Activated T-cell treated with anti-CD3 and anti-CD28 coated beads for 4 hours (primary cell): ENCODE measurements at regions not wholly inside any gene's neighbourhood (a gene's known extent, or its start where the extent isn't known, plus 50 kb on each side); places are given as distances from the start of the nearest gene placed in this dataset.

Source experiments
- DNase-seq: peaks from one replicate; pipeline ENCODE4 v3.0.0-alpha.2; 2020

DNA sequence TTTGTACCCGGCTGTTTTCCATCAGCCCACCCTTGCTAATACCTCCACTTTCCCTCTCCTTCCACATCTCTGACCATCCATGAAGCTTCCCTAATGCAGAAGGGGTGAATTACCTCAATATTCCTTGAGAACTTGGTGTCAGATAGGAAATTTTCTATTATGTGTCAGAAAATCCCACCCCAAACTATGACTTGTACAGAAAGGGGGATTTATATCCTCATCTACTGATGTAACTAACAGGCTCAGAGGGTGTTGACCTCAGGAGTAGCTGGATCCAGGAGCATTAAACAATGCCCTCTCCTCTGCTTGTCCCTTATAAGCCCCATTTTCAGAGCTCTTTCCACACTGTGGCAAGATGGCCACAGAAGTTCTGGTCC is 242.8 kb upstream of the TLE3 start:
- DNase-seq = no peak

DNA sequence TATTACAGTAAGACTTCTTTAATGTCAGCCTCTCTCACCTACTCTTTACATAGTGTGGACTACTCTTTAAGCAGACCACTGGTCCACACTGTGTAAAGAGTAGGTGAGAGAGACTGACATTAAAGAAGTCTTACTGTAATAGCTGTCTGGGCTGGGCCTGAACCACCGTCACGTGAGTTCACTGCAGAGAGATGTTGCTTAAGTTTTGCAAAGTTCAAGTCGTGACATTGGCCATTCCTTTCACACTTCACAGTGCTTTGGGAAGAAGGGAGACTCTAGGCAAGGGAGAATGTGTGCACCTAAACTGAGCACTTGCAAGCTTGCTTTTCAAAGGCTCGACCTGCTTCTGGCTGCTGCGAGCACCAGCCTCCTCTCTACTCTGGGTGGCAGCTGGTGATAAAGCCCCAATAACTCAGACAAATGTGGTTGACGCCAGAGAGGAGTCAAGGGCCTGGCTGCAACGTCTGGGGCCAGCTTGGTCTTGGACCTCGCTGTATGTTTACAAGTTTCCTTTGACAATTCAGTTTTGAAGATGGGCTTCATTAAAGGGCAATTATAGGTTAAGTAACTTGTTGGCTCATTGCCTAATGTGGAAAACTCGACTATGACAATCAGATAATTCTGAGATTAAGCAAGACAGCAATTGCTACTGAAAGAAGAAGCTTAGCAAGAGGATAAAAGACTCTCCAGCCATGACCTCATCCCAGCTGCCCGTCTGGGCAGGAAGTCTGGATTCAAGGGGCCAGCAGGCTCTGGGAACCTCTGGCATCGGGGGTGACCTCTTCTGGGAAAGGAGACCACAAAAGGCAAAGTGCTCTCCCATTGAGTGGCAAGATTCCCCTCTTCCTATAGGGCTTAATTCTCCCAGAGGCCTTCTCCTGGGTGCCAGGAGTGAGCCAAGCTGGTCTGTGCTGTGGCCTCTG is 242.1 kb upstream of the TLE3 start:
- no peak for DNase-seq

DNA sequence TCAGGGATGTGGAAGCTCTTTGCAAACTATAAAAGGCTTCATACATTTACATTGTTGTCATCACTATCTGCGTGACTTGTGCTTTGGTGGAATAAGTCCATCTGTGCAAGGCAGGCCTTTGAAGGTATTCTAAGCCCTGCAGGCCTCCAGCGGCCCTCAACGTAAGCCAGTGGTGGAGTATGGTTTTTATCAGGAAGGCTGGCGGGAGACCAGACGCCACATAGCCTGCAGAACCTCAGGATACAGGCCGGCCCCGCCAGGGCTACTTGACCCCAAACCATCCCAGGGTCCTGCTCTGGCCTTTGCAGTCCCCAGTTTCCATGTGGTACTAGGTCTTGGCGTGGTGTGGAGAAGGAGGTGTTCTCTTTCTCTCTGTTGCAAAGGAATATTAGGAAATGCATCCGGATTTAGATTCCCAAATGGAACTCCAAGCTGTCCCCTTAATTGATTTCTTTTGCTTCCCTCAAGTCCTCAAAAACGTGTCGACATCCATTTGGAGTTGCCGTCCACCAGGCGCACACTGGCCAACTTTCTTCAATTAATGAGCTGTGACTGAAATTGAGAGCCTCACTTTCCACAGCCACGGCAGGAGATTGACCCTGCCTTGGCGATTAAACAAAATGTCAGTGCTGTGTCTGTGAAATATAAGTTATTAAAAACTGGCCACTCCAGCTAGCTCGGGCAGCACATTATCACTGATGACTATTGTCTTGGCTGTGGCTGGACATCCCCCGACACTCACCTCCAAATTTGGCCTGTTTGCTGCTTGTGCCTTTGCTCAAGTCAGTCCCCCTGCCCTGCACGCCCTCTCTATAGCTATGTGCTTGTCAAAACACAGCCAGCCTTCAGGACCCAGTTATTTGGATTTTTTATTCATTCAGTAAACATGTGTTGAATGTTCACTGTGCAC is 239.8 kb upstream of the TLE3 start:
- no peak for DNase-seq

DNA sequence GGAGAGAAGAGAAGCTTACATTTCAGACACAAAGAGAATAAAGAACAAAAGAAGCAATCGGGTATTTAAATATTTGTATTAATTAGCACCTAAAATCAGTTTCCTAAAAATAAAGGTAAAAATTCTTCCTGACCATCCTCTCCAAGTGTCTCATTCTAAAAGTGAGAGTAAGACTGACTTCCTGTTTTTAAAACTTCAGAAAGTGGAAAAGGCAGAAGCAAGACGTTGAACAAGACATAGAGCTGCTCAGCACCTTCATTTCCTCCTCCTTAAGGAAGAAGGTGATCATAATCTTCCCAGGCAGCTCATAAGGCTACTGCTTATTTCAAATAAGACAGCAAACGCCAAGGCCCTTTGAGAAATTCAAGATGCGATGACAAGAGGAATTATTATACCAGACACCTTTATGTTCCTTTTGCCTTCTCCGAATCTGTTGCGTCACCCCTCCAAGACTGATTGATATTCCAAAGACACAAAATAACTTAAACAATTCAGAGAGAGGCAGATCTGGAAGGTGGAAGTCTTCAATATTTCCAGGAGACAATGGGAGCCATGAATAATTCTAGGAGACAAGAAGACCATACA is 238.8 kb upstream of the TLE3 start:
- no peak for DNase-seq

DNA sequence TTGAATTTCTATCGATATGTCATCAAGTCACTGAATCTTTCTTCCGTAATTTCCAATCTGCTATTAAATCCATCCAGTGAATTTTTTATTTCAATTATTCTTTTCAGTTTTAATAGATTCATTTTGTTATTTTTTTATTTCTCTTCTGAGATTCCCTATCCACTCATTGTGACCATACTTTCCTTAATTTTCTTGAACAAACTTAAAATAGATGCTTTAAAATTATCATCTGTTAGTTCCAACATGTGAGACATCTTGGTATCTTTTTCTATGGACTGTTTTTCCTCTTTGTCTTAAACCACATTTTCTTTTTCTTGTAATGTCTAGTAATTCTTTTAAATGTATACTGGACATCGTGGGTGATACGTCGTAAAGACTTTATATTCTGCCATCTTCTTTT is 236.6 kb upstream of the TLE3 start:
- no peak for DNase-seq

DNA sequence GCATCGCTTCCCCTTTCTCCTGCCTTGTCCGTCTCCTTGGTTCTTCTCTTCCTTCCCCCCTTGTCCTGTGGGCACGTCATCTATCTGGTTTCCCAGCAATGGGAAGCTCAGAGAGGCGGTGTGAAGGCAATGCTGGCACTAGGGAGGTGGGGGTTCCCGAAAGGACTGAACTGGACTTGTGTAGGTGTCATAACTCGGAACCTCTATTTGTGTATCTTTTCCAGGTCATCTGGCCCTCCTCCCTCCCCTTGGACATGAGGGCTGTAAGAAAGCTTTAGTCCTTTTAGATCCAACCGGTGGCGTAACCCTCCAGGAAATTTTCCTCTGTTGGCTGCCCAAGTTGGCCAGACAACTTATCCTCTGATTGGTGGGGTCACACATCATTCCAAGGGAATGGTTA is 231.5 kb upstream of the TLE3 start:
- DNase-seq = no peak

DNA sequence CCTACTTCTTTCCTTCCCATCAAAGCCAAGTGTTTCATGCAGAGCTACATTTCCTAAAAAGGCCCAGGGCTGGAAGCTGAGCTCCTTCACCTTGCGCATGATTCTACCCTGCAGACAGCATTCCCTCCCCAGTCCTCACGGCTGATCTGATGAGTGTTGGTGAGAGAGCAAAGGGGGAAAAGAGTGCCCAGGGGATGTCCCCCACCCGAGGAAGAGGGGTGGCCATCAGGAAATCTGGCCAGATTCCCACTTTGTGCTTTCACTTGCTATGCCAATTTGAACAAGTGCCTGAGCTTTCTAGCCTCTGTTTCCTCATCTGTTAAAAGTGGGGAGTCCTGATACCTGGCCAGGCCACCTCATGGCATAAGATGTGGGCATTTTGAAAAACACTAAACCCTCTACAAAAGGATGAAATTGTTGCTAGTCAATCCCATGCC is 231.0 kb upstream of the TLE3 start:
- no peak for DNase-seq

DNA sequence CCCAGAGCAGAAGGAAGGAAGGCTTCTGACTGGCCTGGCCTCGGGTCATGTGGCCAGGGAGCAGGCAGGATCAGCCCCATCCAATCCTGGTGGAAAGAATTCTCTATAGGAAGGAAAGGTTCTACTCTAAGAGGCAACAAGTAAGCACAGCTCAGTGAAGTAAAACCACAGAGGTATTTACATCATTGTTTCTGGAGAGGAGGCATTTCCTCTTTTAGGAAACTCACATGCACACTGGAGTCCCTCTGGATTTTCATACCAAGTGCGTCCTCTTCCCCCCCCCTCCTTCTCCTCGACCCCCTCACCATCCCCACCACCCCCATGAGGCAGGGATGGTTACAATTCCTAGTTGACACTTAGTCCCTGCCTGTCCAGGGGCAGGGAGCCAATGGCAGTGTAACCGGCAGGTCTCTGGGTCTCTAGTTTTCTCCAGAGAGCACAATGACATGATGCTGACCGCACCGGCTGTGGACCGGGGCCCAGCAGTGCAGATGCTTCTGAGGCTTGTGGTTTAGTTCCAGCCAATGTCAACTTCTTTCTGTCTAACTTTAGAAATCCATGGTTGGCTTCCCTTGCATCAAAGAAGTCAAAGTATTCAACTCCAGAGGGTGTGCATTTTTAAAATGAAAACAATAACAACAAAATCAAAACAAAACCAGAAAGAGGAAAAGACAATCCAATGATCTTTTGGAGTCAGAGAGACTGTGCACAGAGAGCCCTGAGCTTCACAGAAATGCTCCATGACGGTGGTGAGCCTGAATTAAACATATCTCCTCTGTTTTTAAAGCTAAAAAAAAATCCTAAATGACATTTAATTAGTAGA is 230.3 kb upstream of the TLE3 start:
- no peak for DNase-seq

DNA sequence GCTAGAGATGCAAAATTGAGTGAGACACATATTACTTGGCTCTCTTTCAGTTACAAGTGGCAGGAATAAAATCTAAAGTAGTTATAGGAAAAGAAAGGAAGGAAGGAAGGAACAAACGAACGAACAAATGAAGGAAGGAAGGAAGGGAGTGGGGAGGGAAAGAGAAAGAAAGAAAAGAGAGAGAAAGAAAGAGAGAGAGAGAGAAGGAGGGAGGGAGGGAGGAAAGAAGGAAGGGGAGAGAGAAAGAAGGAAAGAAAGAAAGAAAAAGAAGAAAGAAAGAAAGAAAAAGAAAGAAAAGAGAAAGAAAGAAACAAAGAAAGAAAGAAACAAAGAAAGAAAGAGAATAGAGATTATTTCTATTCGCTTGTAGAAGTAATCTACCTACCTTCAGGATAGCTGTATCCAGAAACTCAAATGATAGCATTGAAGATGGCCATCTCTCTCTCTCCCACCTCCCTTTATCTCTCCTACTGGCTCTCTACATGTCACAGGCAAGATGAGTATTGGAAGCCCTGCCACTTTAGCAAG is 229.7 kb upstream of the TLE3 start:
- DNase-seq = no peak

DNA sequence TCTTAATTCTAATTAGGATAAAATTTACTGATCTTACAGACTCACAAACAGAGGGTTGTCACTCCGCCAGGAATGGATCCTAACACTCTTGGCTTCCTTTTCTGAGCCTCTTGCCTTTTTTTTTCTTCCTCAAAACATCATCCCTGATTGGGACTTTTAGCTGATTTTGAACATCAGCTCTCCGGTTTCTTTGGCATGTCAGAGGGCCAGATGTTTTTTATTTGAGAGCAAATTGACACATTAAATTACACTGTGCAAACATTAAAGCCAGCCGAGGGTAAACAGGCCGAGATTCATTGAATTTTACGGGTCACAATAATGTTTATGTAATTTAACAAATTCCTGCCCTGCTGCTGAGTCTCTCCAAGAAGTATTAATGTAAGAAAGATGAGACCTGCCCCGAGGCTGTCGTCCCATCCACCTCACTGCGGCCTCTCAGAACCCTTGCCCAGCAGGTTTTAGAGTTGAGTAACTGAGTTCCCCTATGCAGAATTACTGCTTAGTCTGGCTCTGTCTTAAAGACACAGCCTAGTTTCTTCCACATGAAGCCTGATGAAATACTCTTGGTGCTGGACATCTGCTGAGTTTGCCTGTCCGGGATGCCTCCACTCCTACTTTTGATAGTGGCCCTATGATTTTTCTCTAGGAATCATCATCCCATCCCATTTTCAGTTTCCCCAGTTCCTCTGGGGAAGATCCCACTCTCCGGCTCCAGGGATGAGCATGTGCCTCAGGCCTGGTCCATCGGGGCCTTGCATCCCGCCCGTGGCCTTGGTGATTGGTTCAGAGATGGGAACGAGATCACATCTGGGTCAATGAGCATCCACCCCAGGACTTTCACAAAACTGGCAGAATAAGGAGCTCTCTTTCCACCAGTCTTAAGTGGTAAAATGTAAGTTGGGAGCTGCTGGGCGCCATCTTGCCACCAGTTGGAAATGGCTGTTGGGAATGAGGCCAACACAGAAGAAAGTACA is 226.6 kb upstream of the TLE3 start:
- DNase-seq = no peak

DNA sequence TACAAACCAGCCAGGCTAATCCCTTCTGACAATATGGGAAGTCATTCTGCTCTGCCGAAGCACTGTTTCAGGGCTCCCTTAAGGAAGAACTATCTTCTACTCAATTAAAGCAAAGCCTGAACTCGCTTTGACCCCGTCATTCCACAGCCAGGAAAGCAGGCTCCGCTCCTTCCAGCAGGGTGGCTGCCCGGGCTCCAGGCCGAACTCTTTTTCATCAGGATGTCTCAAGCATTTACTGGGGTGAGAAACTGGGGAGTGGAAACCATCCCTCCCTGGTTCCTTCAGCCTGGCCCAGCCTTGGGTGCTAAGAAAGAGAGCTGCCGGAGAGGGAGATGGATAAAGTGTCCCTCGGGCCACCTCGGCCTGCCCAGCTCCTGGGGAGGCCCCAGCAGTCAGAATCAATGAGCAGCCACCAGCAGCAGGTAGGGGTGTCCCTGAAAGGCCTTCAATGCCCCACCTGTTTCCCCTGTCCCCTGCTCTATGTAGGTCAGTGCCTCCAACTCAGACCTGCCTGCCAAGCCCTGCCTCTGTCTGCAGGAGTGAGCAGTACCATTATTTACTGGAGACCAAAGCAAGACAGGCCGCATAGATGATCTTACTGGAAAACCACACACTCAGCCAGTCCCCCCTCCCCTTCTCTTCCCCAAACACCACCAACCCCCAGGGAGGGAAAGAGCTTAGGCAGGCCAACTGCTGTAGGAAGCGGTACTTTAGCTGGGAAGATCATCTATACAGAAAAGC is 225.6 kb upstream of the TLE3 start:
- no peak for DNase-seq

DNA sequence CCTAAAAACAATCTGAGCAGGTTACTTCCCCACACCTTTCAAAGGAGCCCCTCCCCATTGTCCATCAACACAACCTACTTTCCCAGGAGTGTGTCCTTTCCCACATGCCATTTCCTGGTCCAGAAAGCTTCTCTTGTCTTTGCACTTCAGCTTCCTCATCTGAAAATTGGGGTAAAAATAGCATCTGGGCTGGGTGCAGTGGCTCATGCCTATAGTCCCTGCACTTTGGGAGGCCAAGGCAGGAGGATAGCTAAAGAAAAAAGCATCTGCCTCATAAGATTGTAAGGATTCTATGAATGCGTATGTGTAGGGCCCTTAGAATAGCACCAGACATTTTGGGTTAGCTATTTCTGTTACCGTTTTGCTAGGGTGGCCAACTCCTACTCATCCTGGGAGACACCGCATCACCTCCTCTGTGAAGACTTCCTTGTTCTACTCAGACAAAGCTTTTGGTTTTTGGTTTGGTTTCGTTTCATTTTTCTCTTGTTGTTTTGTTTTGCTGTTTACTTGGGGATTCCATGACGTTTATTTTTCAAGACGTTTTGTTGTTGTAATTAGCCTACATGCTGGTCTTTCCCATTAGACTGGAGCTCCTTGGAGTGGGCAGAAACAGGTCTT is 224.4 kb upstream of the TLE3 start:
- DNase-seq = no peak

DNA sequence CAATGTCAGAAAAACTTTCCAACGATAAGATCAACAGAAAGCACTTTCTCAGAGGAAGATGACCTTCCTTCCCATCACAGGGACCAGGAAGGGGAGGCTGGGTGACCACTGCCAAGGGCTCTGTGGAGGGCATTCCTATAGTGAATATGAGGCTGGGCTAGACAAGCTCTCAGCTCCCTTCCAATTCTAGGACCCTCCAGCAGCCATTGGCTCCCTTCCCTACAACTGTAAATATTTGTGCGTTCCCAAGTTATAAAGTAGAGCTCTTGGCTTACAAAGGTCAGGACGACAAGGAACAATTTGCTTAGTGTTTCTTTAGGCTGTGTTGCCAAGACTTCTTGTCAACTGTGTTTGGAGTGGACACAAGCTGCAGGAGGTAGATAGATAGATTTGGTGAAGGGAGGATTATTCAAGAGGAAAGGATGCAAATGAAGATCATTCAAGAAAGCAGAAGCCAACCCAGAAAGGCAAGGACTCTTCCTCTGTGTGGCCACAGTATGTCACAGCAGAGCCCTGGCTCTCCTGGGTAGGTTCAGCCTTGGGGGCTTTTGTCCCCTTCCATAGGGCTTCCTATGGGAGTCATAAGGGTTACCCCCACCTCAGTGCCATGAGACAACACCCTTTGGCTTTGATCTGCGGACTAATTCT is 223.6 kb upstream of the TLE3 start:
- DNase-seq = no peak

DNA sequence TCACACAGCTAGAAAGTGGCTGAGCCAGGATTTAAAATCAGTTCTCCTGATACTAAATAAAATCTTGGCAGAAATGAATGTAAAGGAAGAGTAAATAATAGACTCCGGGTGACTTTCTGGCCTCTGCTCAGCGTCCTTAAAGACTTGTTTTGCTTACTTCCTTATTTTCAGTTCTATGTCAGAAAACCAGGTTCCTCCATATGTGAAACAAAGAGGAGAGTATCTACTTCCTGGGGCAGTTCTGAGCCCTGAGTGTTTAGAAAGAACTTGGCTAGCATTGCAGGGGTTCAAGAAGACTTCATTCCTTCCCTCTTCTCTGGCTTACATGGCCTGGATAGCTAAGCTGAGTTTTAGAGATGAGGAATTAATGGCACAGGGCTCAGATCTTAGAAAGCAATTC is 222.8 kb upstream of the TLE3 start:
- no peak for DNase-seq

DNA sequence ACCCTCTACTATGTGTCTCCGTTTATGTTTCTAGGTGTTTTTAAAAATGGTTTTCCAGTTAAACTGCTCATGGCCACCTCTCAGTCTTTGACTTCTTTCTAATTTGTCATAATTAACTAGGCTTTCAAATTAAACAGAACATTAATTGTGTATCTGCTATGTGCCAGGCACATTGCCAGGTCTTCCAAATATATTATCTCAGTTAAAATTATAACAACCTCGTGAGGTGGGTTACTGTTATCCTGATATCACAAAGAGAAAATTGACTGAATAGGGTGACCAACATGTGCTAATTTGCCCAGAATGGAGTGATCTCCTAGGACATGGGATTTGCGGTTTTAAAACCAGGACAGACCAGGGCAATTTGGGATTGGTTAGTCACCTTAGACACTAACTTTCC is 222.4 kb upstream of the TLE3 start:
- no peak for DNase-seq

DNA sequence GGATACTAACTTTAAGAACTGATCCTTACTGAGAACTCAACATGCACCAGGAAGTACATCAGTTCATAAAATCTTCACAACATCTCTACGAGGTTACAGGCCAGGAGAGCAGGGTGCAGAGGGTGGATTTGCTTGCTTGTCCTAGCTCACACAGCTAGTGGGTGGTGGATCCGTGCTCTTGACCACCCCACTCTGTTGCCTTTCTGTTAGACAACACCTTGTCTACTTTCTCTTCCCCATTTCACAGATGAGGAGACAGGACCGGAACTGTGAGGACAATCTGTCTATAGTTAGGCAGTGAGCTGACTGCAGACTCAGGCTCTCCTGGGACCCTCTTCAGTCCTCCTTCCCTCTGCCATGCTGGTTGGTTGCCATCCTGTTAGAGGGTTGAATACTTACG is 221.7 kb upstream of the TLE3 start:
- DNase-seq = no peak

DNA sequence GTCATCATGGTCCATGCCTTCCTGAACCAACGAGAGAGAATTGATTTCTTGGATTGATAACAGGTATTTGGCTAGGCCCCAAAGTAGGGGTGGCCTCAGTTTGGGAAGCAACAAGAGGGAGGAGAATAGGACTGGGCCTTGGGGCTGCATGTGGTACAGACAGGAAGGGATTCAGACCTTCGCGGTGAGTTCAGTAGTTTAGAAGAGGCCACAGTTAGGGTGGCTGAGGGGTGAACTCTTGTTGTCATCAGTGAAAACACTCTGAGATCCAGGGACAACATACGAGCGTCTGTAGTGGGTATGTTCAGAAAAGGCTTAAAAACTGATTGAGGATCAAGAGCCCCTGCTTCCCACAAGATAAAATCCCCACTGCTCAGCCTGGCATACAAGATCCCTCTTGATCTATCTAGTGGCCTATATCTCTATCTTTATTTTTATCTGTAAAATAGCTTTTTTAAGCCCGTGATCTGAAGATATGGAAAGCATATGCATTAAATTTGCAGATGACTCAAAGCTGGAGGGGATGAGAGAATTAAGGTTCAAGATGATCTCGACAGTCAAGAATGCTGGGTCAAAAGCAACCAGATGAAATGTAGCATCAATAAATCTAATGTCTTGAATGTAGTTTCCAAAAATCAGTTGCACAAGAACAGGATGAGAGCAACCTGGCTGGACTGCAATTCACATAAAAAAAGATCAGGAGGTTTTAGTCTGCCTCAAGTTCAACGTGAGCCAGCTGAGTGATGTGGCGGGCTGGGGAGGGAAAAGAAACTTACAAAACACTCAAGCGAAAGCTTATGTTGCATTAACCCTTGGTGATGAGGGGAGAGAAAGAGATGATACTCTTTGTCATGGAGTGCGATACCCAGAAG is 221.1 kb upstream of the TLE3 start:
- DNase-seq = no peak

DNA sequence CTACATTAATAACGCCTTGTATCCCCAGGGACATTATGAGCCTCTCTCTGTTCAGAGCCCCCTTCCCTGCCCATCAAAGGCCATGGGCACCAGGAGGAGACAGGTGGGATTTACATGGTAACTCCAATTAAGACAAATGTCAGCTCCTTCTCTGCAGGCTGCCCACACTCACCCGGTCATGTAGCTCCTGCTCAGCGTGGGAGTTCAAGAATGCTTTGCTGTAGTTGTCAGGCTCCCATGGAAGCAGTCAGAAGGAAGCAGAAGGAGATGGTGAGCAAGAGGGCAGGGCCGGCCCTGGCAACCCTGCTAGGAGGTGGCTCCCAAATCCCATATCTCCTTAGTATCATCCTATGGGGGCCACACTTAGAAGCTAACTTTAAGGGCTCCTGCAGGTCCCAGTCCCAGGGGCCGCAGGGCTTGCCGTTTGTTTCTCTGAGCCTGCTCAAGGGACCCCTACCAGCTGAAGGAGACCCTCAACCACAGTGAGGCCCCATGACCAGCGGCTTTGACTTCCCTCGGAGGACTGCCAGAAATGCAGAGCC is 218.4 kb upstream of the TLE3 start:
- no peak for DNase-seq
